ENCODE measurements at regions not wholly inside any gene's neighbourhood (a gene's known extent, or its start where the extent isn't known, plus 50 kb on each side); places are given as distances from the start of the nearest gene placed in this dataset.

GRCh38 chr11:122229481-122230384 lies 113.7 kb upstream of the BLID start:
- Histone ChIP-seq H3K36me3 (no peaks in the 10 kb centered on the region), H3K4me3 (no peak overlapping the region), H3K27ac (peak overlapping the region in 1 of 8 donors; percentile 22), H3K9me3 (no peaks in the 10 kb centered on the region), H3K4me1 (peaks cover 0 to 6% (median 0%) of the 10 kb centered on the region in 6 donors), H3K27me3 (replicated peaks in 1 of 7) (peaks cover 0 to 26% (median 0%) of the 10 kb centered on the region in 7 donors)
- WGBS, 5 donors: 53 to 60% (median 54%) methylated on average over 22 of the region's 22 CpGs
- intact Hi-C loops (cut with DNase I; ENCODE audit: low total_unique reads): no loop called here
- TF ChIP-seq CTCF (IDR thresholded peaks at IDR 0.05 in 8 of 11, conservative IDR thresholded peaks at IDR 0.05 in 3 of 11): no peak
- no peak for TF ChIP-seq POLR2A (IDR thresholded peaks at IDR 0.05)
- no peak for TF ChIP-seq POLR2AphosphoS5 (IDR thresholded peaks at IDR 0.05)
- DNase-seq: no peak

GRCh38 chr11:122229078-122229477 lies 113.1 kb upstream of the BLID start:
- Histone ChIP-seq H3K4me3 (no peak overlapping the region), H3K9me3 (no peaks in the 10 kb centered on the region), H3K27me3 (replicated peaks in 1 of 7) (peaks cover 0 to 26% (median 0%) of the 10 kb centered on the region in 7 donors), H3K4me1 (peaks cover 0 to 6% (median 0%) of the 10 kb centered on the region in 6 donors), H3K36me3 (no peaks in the 10 kb centered on the region), H3K27ac (no peak overlapping the region)
- WGBS, 5 donors: 52 to 69% (median 55%) methylated on average over 2 of the region's 2 CpGs
- intact Hi-C loops (cut with DNase I; ENCODE audit: low total_unique reads): no loop called here
- no peak for TF ChIP-seq POLR2AphosphoS5 (IDR thresholded peaks at IDR 0.05)
- TF ChIP-seq CTCF (IDR thresholded peaks at IDR 0.05 in 8 of 11, conservative IDR thresholded peaks at IDR 0.05 in 3 of 11): no peak
- TF ChIP-seq POLR2A (IDR thresholded peaks at IDR 0.05): no peak
- no peak for DNase-seq

DNA sequence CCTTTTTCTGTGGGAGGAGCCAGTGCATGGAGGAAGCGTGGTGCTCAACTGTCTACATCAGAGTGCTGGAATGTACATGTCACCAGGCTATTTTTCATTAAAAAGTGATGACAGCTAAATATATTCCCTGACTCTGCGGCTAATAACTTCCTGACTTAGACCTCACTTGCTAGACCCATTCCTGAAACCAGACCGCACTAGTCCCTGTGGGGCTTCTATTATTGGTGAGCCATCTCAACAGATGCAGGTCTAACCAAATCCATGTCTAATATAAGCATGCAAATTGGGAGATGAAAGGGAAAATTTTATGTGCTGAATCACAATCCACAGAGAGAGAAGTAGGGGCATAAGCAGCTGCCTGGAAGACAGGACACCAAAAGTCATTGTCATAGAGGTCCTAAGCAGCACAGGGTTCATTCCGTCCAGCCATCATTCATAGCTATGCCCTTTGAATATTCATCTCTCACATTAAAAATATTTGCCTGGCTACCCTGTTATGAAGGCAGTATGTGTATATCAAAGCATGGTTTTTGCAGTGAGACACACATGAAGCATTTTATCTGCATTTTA lies 110.9 kb upstream of the BLID start:
- Histone ChIP-seq H3K4me1 (peaks cover 0 to 6% (median 0%) of the 10 kb centered on the region in 6 donors), H3K36me3 (no peaks in the 10 kb centered on the region), H3K27ac (no peak overlapping the region), H3K4me3 (no peak overlapping the region), H3K27me3 (replicated peaks in 1 of 7) (peaks cover 0 to 31% (median 0%) of the 10 kb centered on the region in 7 donors), H3K9me3 (no peaks in the 10 kb centered on the region)
- no peak for DNase-seq
- TF ChIP-seq POLR2A (IDR thresholded peaks at IDR 0.05) (no peak), CTCF (IDR thresholded peaks at IDR 0.05 in 8 of 11, conservative IDR thresholded peaks at IDR 0.05 in 3 of 11) (no peak), POLR2AphosphoS5 (IDR thresholded peaks at IDR 0.05) (no peak)
- 46 to 69% (median 57%) methylated on average over 4 of the region's 4 CpGs for WGBS, 5 donors
- intact Hi-C loops (cut with DNase I; ENCODE audit: low total_unique reads): no loop called here

- intact Hi-C loops (cut with DNase I; ENCODE audit: low total_unique reads): no loop called here
- 88 to 100% (median 90%) methylated on average over 2 of the region's 2 CpGs for WGBS, 5 donors
- peaks cover 0 to 26% (median 0%) of the 10 kb centered on the region in 7 donors for H3K27me3 ChIP-seq (replicated peaks in 1 of 7)
Observed at GRCh38 chr11:122224867-122225266, 108.9 kb upstream of the BLID start.

More at GRCh38 chr11:122224867-122225266, 108.9 kb upstream of the BLID start:
- H3K4me1 ChIP-seq: peaks cover 0 to 6% (median 0%) of the 10 kb centered on the region in 6 donors
- no peak overlapping the region for H3K27ac ChIP-seq
- no peaks in the 10 kb centered on the region for H3K9me3 ChIP-seq
- TF ChIP-seq POLR2A (IDR thresholded peaks at IDR 0.05) (no peak), CTCF (IDR thresholded peaks at IDR 0.05 in 8 of 11, conservative IDR thresholded peaks at IDR 0.05 in 3 of 11) (no peak), POLR2AphosphoS5 (IDR thresholded peaks at IDR 0.05) (no peak)
- DNase-seq: no peak
- H3K4me3 ChIP-seq: no peak overlapping the region
- no peaks in the 10 kb centered on the region for H3K36me3 ChIP-seq
